HG03039 (cell line): ENCODE measurements at regions not wholly inside any gene's neighbourhood (a gene's known extent, or its start where the extent isn't known, plus 50 kb on each side); places are given as distances from the start of the nearest gene placed in this dataset.
"Not testable (repeated sequence)": the region's sequence is repeated elsewhere in the genome, so short reads cannot be mapped to it uniquely, and the experiment has no call there.

ENCODE experiments used
- ATAC-seq: cut with Tn5 transposase; IDR thresholded peaks from one replicate; pipeline ENCODE4 v1.9.1; 2021; ENCODE audit warnings: mild to moderate bottlenecking, moderate library complexity; ENCODE audit not compliant: unreplicated experiment

GRCh38 chr7:118404211-118404610 is 179.7 kb downstream of the ANKRD7 start:
- no peak for ATAC-seq

GRCh38 chr7:118418433-118418832 is 193.9 kb downstream of the ANKRD7 start:
- ATAC-seq, result no peak

GRCh38 chr7:118420888-118421287 is 196.4 kb downstream of the ANKRD7 start:
- no peak for ATAC-seq

- no peak for ATAC-seq
These were observed 204.6 kb downstream of the ANKRD7 start for GRCh38 chr7:118429141-118429540.

- no peak for ATAC-seq
These were observed 212.2 kb downstream of the ANKRD7 start for GRCh38 chr7:118436663-118437062.

- ATAC-seq, result not testable (repeated sequence)
These were observed 224.5 kb downstream of the ANKRD7 start for GRCh38 chr7:118449030-118449429.

GRCh38 chr7:118449797-118450567 is 225.5 kb downstream of the ANKRD7 start:
- ATAC-seq, result no peak

- ATAC-seq, result no peak
These were observed 227.6 kb downstream of the ANKRD7 start for GRCh38 chr7:118452128-118452527.

- ATAC-seq, result no peak
These were observed 242.9 kb downstream of the ANKRD7 start for GRCh38 chr7:118467381-118467780.

- ATAC-seq, result no peak
These were observed 248.1 kb downstream of the ANKRD7 start for GRCh38 chr7:118472581-118472980.

- no peak for ATAC-seq
These were observed 248.8 kb downstream of the ANKRD7 start for GRCh38 chr7:118473271-118473670.

GRCh38 chr7:118476036-118476435 is 251.5 kb downstream of the ANKRD7 start:
- no peak for ATAC-seq

GRCh38 chr7:118477036-118477435 is 252.5 kb downstream of the ANKRD7 start:
- ATAC-seq, result no peak

GRCh38 chr7:118478236-118478635 is 253.7 kb downstream of the ANKRD7 start:
- no peak for ATAC-seq

GRCh38 chr7:118478931-118479330 is 254.4 kb downstream of the ANKRD7 start:
- no peak for ATAC-seq

GRCh38 chr7:118492466-118492865 is 268.0 kb downstream of the ANKRD7 start:
- no peak for ATAC-seq

GRCh38 chr7:118496138-118496644 is 271.7 kb downstream of the ANKRD7 start:
- ATAC-seq, result no peak

GRCh38 chr7:118502235-118502634 is 277.7 kb downstream of the ANKRD7 start:
- ATAC-seq, result no peak

GRCh38 chr7:118511146-118511545 is 286.6 kb downstream of the ANKRD7 start:
- no peak for ATAC-seq

GRCh38 chr7:118517275-118517674 is 292.8 kb downstream of the ANKRD7 start:
- ATAC-seq, result no peak

GRCh38 chr7:118525020-118525419 is 300.5 kb downstream of the ANKRD7 start:
- ATAC-seq, result no peak

GRCh38 chr7:118531566-118531965 is 307.1 kb downstream of the ANKRD7 start:
- no peak for ATAC-seq

- ATAC-seq, result no peak
These were observed 334.7 kb downstream of the ANKRD7 start for GRCh38 chr7:118559207-118559606.
